SK-N-SH (cell line): ENCODE measurements at regions not wholly inside any gene's neighbourhood (a gene's known extent, or its start where the extent isn't known, plus 50 kb on each side); places are given as distances from the start of the nearest gene placed in this dataset.
"Not testable (repeated sequence)": the region's sequence is repeated elsewhere in the genome, so short reads cannot be mapped to it uniquely, and the experiment has no call there.

ENCODE experiments used
- CTCF ChIA-PET: fragments of 300-600, 350-600 bp; formaldehyde crosslinking; extraction: SDS; loops from one replicate; lab custom pipeline; 2021; lab: Yijun Ruan, JAX
- POLR2A ChIA-PET: fragments of 350-600 bp; sonication (Branson Sonifier 250); formaldehyde crosslinking; extraction: SDS; loops from one replicate; lab custom pipeline; 2020; ENCODE audit warnings: antibody characterized with exemption, inconsistent platforms; lab: Yijun Ruan, JAX
- DNase-seq: peaks from one replicate; pipeline ENCODE4 v3.0.0; 2012
- H2AFZ ChIP-seq: fragments of 200-600 bp; sonication (generic); 2 replicates; pipeline ENCODE4 v1.8.1; 2016; ENCODE audit warnings: antibody characterized with exemption, mild to moderate bottlenecking, low read depth
- H3F3A ChIP-seq: fragments of 200-600 bp; sonication (generic); replicated peaks from 2 replicates; pipeline ENCODE3; 2016; ENCODE audit warnings: antibody characterized with exemption, mild to moderate bottlenecking; ENCODE audit not compliant: insufficient read depth
- H3K27ac ChIP-seq, 2 experiments: fragments of 200-500 bp in 1 of 2; fragments of 200-600 bp in 1 of 2; sonication (Bioruptor generic) in 1 of 2; sonication (generic), shearing (Covaris generic) in 1 of 2; 2 replicates each; pipeline versions ENCODE4 v1.5.1 to v1.6.1; 2014 to 2016; ENCODE audit warnings: low read depth in 2 of 2, inconsistent platforms in 1 of 2, low read length in 1 of 2, mild to moderate bottlenecking in 1 of 2, mixed read lengths in 1 of 2
- H3K27me3 ChIP-seq: fragments of 200-600 bp; sonication (generic), shearing (Covaris generic); 2 replicates; pipeline ENCODE4 v1.6.1; 2016; ENCODE audit warnings: mixed run types; ENCODE audit not compliant: insufficient read depth
- H3K36me3 ChIP-seq, 2 experiments: fragments of 200-500 bp in 1 of 2; fragments of 200-600 bp in 1 of 2; sonication (Bioruptor generic) in 1 of 2; sonication (generic) in 1 of 2; replicated peaks in 1 of 2; 2 replicates each; pipeline versions ENCODE3 to v1.5.1; 2014 to 2016; ENCODE audit warnings: low read length in 1 of 2, mild to moderate bottlenecking in 1 of 2; ENCODE audit not compliant: insufficient read depth in 2 of 2, control insufficient read depth in 1 of 2
- H3K4me1 ChIP-seq, 2 experiments: fragments of 200-500 bp in 1 of 2; fragments of 200-600 bp in 1 of 2; sonication (Bioruptor generic) in 1 of 2; sonication (generic), shearing (Covaris generic) in 1 of 2; 2 replicates each; pipeline versions ENCODE4 v1.5.1 to v1.6.1; 2014 to 2016; ENCODE audit warnings: low read depth in 1 of 2, low read length in 1 of 2, mixed run types in 1 of 2; ENCODE audit not compliant: insufficient read depth in 2 of 2, control insufficient read depth in 1 of 2
- H3K4me2 ChIP-seq: fragments of 200-600 bp; sonication (generic), shearing (Covaris generic); 2 replicates; pipeline ENCODE4 v1.6.1; 2017; ENCODE audit warnings: mixed run types
- H3K4me3 ChIP-seq, 2 experiments: fragments of 200-500 bp in 1 of 2; fragments of 200-600 bp in 1 of 2; sonication (Bioruptor generic) in 1 of 2; sonication (generic), shearing (Covaris generic) in 1 of 2; 2 replicates each; pipeline versions ENCODE4 v1.5.1 to v1.8.1; 2014 to 2016; ENCODE audit warnings: low read depth in 2 of 2, inconsistent platforms in 1 of 2, low read length in 1 of 2, mild to moderate bottlenecking in 1 of 2, mixed read lengths in 1 of 2, moderate library complexity in 1 of 2
- H3K79me2 ChIP-seq: fragments of 200-600 bp; sonication (generic); 2 replicates; pipeline ENCODE4 v1.8.1; 2017; ENCODE audit warnings: mild to moderate bottlenecking; ENCODE audit not compliant: insufficient read depth
- H3K9ac ChIP-seq: fragments of 200-600 bp; sonication (generic); 2 replicates; pipeline ENCODE4 v1.6.1; 2017; ENCODE audit warnings: mixed run types
- H3K9me2 ChIP-seq: fragments of 200-600 bp; sonication (generic); 2 replicates; pipeline ENCODE4 v1.6.1; 2017; ENCODE audit warnings: mixed run types
- H3K9me3 ChIP-seq: fragments of 200-600 bp; sonication (generic); 2 replicates; pipeline ENCODE4 v1.6.1; 2017; ENCODE audit warnings: mixed run types, mild to moderate bottlenecking, moderate library complexity
- H4K20me1 ChIP-seq: fragments of 200-600 bp; sonication (generic); 2 replicates; pipeline ENCODE4 v1.6.1; 2017; ENCODE audit warnings: mild to moderate bottlenecking, mixed run types; ENCODE audit not compliant: insufficient read depth
- FOSL2 ChIP-seq: IDR thresholded peaks from 2 replicates; pipeline ENCODE4 v1.4.0; 2012; ENCODE audit warnings: low read depth, mild to moderate bottlenecking, moderate library complexity, borderline replicate concordance
- GABPA ChIP-seq: IDR thresholded peaks from 2 replicates; pipeline ENCODE4 v1.4.0; 2012; ENCODE audit warnings: low read depth, mild to moderate bottlenecking
- GATA2 ChIP-seq: sonication (generic); formaldehyde crosslinking; IDR thresholded peaks from 2 replicates; pipeline ENCODE4 v1.5.0; 2020; ENCODE audit warnings: mild to moderate bottlenecking, missing genetic modification reagents
- MEF2A ChIP-seq: IDR thresholded peaks from 2 replicates; pipeline ENCODE4 v1.4.0; 2012; ENCODE audit warnings: low read depth, borderline replicate concordance
- MXI1 ChIP-seq: IDR thresholded peaks from 2 replicates; pipeline ENCODE4 v1.6.1; 2012; ENCODE audit warnings: mild to moderate bottlenecking, low read depth, low read length, improper control_type of control experiment
- NFIC ChIP-seq: IDR thresholded peaks from 2 replicates; pipeline ENCODE4 v1.4.0; 2012; ENCODE audit warnings: borderline replicate concordance
- RXRA ChIP-seq: IDR thresholded peaks from 2 replicates; pipeline ENCODE4 v1.4.0; 2012; ENCODE audit warnings: low read depth, mild to moderate bottlenecking, borderline replicate concordance
- TCF12 ChIP-seq: IDR thresholded peaks from 2 replicates; pipeline ENCODE4 v1.4.0; 2012
- TEAD4 ChIP-seq: IDR thresholded peaks from 2 replicates; pipeline ENCODE4 v1.4.0; 2012; ENCODE audit warnings: mild to moderate bottlenecking, borderline replicate concordance; ENCODE audit not compliant: insufficient read depth
- YY1 ChIP-seq: IDR thresholded peaks from 2 replicates; pipeline ENCODE4 v1.4.0; 2012; ENCODE audit warnings: low read depth, mild to moderate bottlenecking
- WGBS: methylation state at CpG from one replicate; pipeline ENCODE4 v1.1.6; 2017; ENCODE audit warnings: low lambda C conversion rate; 5-methylcytosine and 5-hydroxymethylcytosine counted together
- TF ChIP-seq, protein P1 (sequence below): fragments of 150-350 bp; IDR thresholded peaks from 2 replicates; pipeline ENCODE4 v1.6.1; 2017; ENCODE audit warnings: antibody characterized with exemption, low read length, low read depth, borderline replicate concordance

DNA sequence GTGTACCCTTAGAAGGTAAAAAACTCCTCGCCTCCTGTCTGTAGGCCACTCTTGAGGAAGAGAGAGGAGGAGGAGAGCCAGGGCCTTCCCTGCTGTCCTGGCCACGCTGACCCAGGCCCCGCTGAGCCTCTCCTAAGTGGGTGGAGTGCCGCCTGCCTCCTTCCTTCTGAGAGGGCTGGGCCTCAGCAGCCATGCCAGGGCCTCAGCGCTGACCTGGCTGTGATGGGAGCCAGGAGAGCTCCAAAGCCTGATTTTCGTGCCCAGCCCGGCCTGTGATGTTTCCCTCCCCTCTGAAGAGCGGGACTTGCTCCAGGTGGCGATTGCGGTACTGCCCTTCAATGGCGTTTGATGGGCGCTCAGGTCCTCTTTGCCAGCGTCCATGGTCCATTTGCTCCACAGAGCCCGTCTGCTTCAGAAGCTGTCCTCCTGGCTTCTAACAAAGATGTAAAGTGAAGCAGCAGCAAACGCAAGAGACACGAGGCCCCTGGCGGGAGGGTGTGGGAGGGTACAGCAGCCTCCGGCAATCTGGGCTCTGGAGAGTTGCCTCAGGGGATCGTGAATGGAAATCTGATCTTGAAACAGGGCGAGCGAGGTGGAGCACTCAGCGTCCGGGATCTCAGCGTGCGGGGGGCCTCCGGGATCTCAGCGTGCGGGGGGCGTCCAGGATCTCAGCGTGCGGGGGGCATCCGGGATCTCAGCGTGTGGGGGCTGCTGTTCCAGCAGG is 93.5 kb downstream of the NPIPB11 start:
- H3F3A ChIP-seq = no peaks in the 10 kb centered on the region
- 93% methylated on average over 28 of the region's 33 CpGs for WGBS
- POLR2A ChIA-PET = no interaction called here

DNA sequence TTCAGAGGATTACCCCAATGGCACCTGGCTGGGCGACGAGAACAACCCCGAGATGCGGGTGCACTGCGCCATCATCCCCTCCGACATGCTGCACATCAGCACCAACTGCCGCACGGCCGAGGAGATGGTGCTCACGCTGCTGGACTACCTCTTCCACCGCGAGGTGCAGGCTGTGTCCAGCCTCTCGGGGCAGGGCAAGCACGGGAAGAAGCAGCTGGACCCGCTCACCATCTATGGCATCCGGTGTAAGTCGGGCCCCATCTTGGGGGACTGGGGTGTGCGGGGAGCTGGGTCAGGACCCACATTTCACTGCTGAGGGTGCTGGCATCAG is 94.2 kb downstream of the NPIPB11 start:
- H4K20me1 ChIP-seq, H3K4me2 ChIP-seq, H3K36me3 ChIP-seq, H3K27me3 ChIP-seq, POLR2A ChIA-PET, H3K9me2 ChIP-seq, H3F3A ChIP-seq, H3K9ac ChIP-seq, H3K79me2 ChIP-seq, DNase-seq, H3K9me3 ChIP-seq, CTCF ChIA-PET, H3K27ac ChIP-seq, H3K4me3 ChIP-seq, H2AFZ ChIP-seq: not testable (repeated sequence)
- 87% methylated on average over 3 of the region's 18 CpGs for WGBS
- H3K4me1 ChIP-seq = peaks cover 11 to 12% of the 10 kb centered on the region in 2 experiments; a peak in 2 of 4 replicates

More for the DNA sequence above, 93.5 kb downstream of the NPIPB11 start:
- H3K4me2 ChIP-seq = no peak overlapping the region
- H2AFZ ChIP-seq = no peak overlapping the region
- H3K9me3 ChIP-seq = no peaks in the 10 kb centered on the region
- no peaks in the 10 kb centered on the region for H4K20me1 ChIP-seq
- H3K27ac ChIP-seq = no peak overlapping the region
- DNase-seq = no peak
- H3K27me3 ChIP-seq = no peaks in the 10 kb centered on the region
- no peak overlapping the region for H3K4me3 ChIP-seq
- peaks cover 5 to 11% of the 10 kb centered on the region in 2 experiments; a peak in 2 of 4 replicates for H3K4me1 ChIP-seq
- TF ChIP-seq, protein P1, sequence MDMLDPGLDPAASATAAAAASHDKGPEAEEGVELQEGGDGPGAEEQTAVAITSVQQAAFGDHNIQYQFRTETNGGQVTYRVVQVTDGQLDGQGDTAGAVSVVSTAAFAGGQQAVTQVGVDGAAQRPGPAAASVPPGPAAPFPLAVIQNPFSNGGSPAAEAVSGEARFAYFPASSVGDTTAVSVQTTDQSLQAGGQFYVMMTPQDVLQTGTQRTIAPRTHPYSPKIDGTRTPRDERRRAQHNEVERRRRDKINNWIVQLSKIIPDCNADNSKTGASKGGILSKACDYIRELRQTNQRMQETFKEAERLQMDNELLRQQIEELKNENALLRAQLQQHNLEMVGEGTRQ = no peak
- TF ChIP-seq TCF12 = no peak
- TF ChIP-seq TEAD4 = no peak
- TF ChIP-seq GABPA = no peak
- no peak for TF ChIP-seq GATA2 (CRISPR knock-in tag)
- no peak for TF ChIP-seq RXRA
- no peak for TF ChIP-seq MEF2A
- TF ChIP-seq MXI1 = no peak
- no peak for TF ChIP-seq YY1
- TF ChIP-seq NFIC = no peak
- TF ChIP-seq FOSL2 = no peak
- CTCF ChIA-PET = no interaction called here
- no peak overlapping the region for H3K9ac ChIP-seq
- no peaks in the 10 kb centered on the region for H3K79me2 ChIP-seq
- H3K36me3 ChIP-seq = no peaks in the 10 kb centered on the region
- no peaks in the 10 kb centered on the region for H3K9me2 ChIP-seq
